ENCODE measurements at regions not wholly inside any gene's neighbourhood (a gene's known extent, or its start where the extent isn't known, plus 50 kb on each side); places are given as distances from the start of the nearest gene placed in this dataset.
A peak's percentile ranks its signal among the peaks of the same experiment; 100 is the strongest.
"Not testable (repeated sequence)": the region's sequence is repeated elsewhere in the genome, so short reads cannot be mapped to it uniquely, and the experiment has no call there.

- ATAC-seq, result no peak
- Histone ChIP-seq H3K9me3 (ENCODE audit: control insufficient read depth, low read length) (no peaks in the 10 kb centered on the region), H3K27me3 (ENCODE audit: control insufficient read depth, insufficient read depth) (no peaks in the 10 kb centered on the region), H3K27ac (ENCODE audit: low read length) (no peak overlapping the region), H3K4me3 (ENCODE audit: low read length) (no peak overlapping the region), H3K4me1 (ENCODE audit: control insufficient read depth, insufficient read depth, low read length) (no peaks in the 10 kb centered on the region)
- 84% methylated on average over 4 of the region's 4 CpGs for WGBS
- DNase-seq, result no peak
- intact Hi-C loops (cut with DNase I), result no loop called here
These were observed 805.7 kb upstream of the GBE1 start for GRCh38 chr3:82567029-82567600.

DNA sequence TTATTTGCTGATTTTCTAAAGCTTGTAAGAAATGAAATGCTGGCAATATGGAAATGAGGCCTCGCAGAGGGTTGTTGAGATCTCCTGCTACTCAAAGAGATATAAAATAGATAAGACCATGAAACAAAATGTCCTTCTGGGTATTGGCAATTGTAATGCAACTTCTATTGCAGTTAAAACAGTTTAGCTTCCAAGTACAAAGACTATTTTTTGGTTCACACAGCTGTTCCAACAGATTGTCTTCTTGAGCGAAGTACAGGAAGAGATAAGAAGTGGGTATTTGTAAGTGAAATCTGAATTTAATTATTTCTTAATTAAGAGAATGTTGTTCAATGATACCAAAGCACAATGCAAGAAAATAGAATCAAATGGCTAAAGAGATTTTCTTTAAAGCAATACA, 801.5 kb upstream of the GBE1 start:
- Histone ChIP-seq H3K4me1 (ENCODE audit: control insufficient read depth, insufficient read depth, low read length) (no peaks in the 10 kb centered on the region), H3K27ac (ENCODE audit: low read length) (no peak overlapping the region), H3K4me3 (ENCODE audit: low read length) (no peak overlapping the region), H3K9me3 (ENCODE audit: control insufficient read depth, low read length) (no peaks in the 10 kb centered on the region), H3K27me3 (ENCODE audit: control insufficient read depth, insufficient read depth) (no peaks in the 10 kb centered on the region)
- ATAC-seq (no peak), DNase-seq (no peak)
- WGBS, result 35% methylated on average over 2 of the region's 2 CpGs
- intact Hi-C loops (cut with DNase I), result no loop called here

DNA sequence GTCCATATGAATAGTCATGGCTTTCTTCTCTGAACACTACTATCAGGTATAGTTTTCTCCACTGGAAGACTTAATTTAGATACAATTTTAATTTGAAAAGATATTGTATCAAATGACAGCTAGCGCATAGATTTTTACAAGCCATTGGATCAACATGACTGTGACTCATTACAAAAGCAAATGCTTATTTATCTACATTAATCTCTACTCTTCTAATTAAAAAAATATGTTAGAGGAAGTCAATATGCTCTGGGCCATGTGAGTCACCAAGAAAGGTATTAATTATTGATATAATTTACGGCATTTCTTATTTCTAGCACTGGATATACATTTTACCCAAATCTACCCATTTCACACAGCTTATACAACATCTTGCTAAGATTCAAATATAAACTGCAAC, 800.3 kb upstream of the GBE1 start:
- DNase-seq (no peak), ATAC-seq (no peak)
- H3K27me3 ChIP-seq (ENCODE audit: control insufficient read depth, insufficient read depth), result no peaks in the 10 kb centered on the region
- H3K27ac ChIP-seq (ENCODE audit: low read length), result no peak overlapping the region
- intact Hi-C loops (cut with DNase I), result no loop called here
- H3K4me1 ChIP-seq (ENCODE audit: control insufficient read depth, insufficient read depth, low read length), result no peaks in the 10 kb centered on the region
- 90% methylated on average over 2 of the region's 2 CpGs for WGBS
- H3K9me3 ChIP-seq (ENCODE audit: control insufficient read depth, low read length), result no peaks in the 10 kb centered on the region
- no peak overlapping the region for H3K4me3 ChIP-seq (ENCODE audit: low read length)

- intact Hi-C loops (cut with DNase I), result no loop called here
These were observed 796.6 kb upstream of the GBE1 start for GRCh38 chr3:82558081-82558480.

DNA sequence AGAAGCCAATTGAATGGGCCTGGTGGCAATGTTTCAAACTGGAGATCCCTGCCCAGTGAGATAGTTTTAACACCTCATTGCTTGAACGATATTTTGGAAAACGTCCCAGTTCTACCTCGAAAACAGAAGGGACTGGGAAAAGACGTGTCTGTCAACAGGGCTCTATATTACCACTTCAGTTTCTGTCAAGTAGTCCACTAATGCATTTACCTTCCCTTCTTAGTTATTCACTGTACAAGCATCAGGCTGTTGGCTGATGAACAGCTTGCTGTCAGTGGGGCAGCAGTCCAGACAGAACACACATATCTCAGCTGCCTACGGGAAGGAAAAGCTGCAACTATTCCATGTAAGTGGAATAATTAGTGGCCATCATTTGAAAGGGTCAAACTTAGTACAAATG, 794.7 kb upstream of the GBE1 start:
- Histone ChIP-seq H3K4me1 (ENCODE audit: control insufficient read depth, insufficient read depth, low read length) (no peaks in the 10 kb centered on the region), H3K4me3 (ENCODE audit: low read length) (no peak overlapping the region), H3K27me3 (ENCODE audit: control insufficient read depth, insufficient read depth) (no peaks in the 10 kb centered on the region), H3K9me3 (ENCODE audit: control insufficient read depth, low read length) (no peaks in the 10 kb centered on the region), H3K27ac (ENCODE audit: low read length) (no peak overlapping the region)
- 48% methylated on average over 5 of the region's 5 CpGs for WGBS
- no peak for ATAC-seq
- intact Hi-C loops (cut with DNase I), result no loop called here
- no peak for DNase-seq

More at GRCh38 chr3:82558081-82558480, 796.6 kb upstream of the GBE1 start:
- H3K4me1 ChIP-seq (ENCODE audit: control insufficient read depth, insufficient read depth, low read length), result no peaks in the 10 kb centered on the region
- 28% methylated on average over 1 of the region's 1 CpG for WGBS
- H3K4me3 ChIP-seq (ENCODE audit: low read length), result no peak overlapping the region
- no peaks in the 10 kb centered on the region for H3K27me3 ChIP-seq (ENCODE audit: control insufficient read depth, insufficient read depth)
- H3K27ac ChIP-seq (ENCODE audit: low read length), result no peak overlapping the region
- DNase-seq (no peak), ATAC-seq (no peak)
- no peaks in the 10 kb centered on the region for H3K9me3 ChIP-seq (ENCODE audit: control insufficient read depth, low read length)

DNA sequence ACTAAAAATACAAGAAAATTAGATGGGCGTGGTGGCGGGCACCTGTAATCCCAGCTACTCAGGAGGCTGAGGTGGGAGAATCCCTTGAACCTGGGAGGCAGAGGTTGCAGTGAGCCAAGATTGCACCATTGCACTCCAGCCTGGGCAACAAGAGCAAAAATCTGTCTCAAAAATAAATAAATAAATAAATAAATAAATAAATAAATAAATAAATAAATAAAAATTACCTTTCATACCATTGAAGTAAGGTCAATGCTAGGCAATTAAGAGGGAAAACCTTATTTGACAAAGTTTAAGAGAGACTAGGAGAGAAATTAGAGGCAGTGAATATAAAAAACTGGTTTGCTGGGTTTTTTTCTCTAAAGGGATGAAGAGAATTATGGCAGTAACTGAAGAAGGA, 781.1 kb upstream of the GBE1 start:
- intact Hi-C loops (cut with DNase I); H3K4me3 ChIP-seq (ENCODE audit: low read length); ATAC-seq; H3K9me3 ChIP-seq (ENCODE audit: control insufficient read depth, low read length); H3K27ac ChIP-seq (ENCODE audit: low read length); H3K27me3 ChIP-seq (ENCODE audit: control insufficient read depth, insufficient read depth); H3K4me1 ChIP-seq (ENCODE audit: control insufficient read depth, insufficient read depth, low read length); DNase-seq: not testable (repeated sequence)
- WGBS, result 92% methylated on average over 2 of the region's 2 CpGs

DNA sequence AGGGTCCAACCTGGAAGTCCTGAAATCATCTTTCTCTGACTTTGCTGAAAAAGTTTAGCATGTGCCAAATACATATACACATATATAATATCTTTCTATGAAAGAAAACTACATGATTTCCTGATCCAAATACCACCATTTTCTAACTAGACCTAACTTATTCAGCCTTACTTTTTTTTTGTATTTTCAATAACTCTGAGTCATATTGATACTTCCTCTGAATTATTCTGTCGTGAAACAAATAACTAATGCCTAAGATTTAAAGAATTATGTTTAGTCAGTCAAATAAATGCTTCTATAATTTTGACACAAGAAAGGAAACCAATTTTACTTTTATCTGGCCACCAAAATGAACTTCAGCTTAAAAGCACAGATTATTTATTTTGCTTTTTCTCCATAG, 760.2 kb upstream of the GBE1 start:
- Histone ChIP-seq H3K4me1 (ENCODE audit: control insufficient read depth, insufficient read depth, low read length) (no peaks in the 10 kb centered on the region), H3K9me3 (ENCODE audit: control insufficient read depth, low read length) (no peaks in the 10 kb centered on the region), H3K4me3 (ENCODE audit: low read length) (no peak overlapping the region), H3K27me3 (ENCODE audit: control insufficient read depth, insufficient read depth) (no peaks in the 10 kb centered on the region), H3K27ac (ENCODE audit: low read length) (no peak overlapping the region)
- no peak for ATAC-seq
- intact Hi-C loops (cut with DNase I), result no loop called here
- 74% methylated on average over 1 of the region's 1 CpG for WGBS
- DNase-seq, result no peak

DNA sequence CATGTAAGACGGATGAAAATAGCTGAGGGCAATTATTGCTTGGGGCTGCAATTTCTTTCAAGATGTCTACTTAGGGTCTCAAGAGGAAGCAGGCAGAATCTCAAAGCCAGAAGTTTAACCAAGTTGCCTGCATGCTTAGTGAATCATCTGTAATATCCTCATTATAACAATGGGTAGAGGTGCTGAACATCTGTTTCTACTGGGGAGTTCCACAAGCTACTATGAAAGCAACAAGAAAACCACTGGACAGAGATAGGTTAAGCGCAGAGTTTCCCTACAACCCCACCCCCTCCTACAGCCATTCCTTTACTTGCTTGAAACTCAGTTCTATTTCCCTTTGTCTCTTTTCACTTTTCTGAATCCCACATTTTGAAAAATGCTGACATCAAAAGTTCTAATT, 759.4 kb upstream of the GBE1 start:
- intact Hi-C loops (cut with DNase I), result no loop called here
- 67% methylated on average over 2 of the region's 2 CpGs for WGBS

GRCh38 chr3:82509951-82510603, 748.6 kb upstream of the GBE1 start:
- H3K27ac ChIP-seq (ENCODE audit: low read length), result no peak overlapping the region
- WGBS, result 86% methylated on average over 16 of the region's 16 CpGs
- DNase-seq (no peak), ATAC-seq (no peak)
- H3K9me3 ChIP-seq (ENCODE audit: control insufficient read depth, low read length), result no peaks in the 10 kb centered on the region
- no peaks in the 10 kb centered on the region for H3K27me3 ChIP-seq (ENCODE audit: control insufficient read depth, insufficient read depth)
- H3K4me1 ChIP-seq (ENCODE audit: control insufficient read depth, insufficient read depth, low read length), result no peaks in the 10 kb centered on the region
- no peak overlapping the region for H3K4me3 ChIP-seq (ENCODE audit: low read length)
- intact Hi-C loops (cut with DNase I), result no loop called here

More for the DNA sequence above, 759.4 kb upstream of the GBE1 start:
- Histone ChIP-seq H3K9me3 (ENCODE audit: control insufficient read depth, low read length) (no peaks in the 10 kb centered on the region), H3K4me3 (ENCODE audit: low read length) (no peak overlapping the region), H3K27ac (ENCODE audit: low read length) (no peak overlapping the region), H3K4me1 (ENCODE audit: control insufficient read depth, insufficient read depth, low read length) (no peaks in the 10 kb centered on the region), H3K27me3 (ENCODE audit: control insufficient read depth, insufficient read depth) (no peaks in the 10 kb centered on the region)
- DNase-seq (no peak), ATAC-seq (no peak)

DNA sequence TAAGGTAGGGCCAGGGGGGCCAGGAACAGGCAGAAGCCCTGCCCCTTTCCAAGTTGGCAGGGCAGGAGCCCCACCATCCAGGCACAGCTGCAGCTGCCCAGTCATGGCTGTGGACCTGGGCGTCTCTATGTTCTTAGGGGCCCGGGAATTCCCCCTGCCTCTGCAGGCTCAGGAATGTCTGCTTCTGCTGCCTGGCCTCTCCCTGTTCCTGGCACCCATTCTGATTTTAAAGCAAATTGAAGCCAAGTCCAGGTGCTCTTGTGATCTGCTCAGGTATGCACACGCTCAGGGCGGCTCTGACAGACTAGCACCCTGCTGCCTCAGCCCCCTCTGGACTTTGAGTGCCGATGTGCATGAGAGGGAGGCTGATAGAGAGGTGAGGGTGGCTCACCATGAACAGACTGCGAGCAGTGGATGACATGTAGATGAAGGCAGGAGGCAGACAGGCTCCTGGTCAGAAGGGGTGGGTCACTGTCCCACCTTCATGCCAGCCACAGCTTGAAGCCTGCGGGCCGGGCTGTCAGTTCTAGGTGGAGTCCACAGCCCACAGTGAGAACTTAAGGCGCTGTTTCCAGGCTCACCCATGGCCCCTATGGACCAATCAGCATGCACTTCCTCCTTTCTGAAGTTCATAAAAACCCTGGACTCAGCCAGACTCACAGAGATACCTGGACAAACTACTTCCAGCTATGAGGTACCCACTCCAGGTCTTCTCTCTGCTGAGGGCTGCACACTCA, 747.8 kb upstream of the GBE1 start:
- intact Hi-C loops (cut with DNase I), result no loop called here
- Histone ChIP-seq H3K4me1 (ENCODE audit: control insufficient read depth, insufficient read depth, low read length) (no peaks in the 10 kb centered on the region), H3K27me3 (ENCODE audit: control insufficient read depth, insufficient read depth) (no peaks in the 10 kb centered on the region), H3K4me3 (ENCODE audit: low read length) (no peak overlapping the region), H3K27ac (ENCODE audit: low read length) (no peak overlapping the region), H3K9me3 (ENCODE audit: control insufficient read depth, low read length) (no peaks in the 10 kb centered on the region)
- 84% methylated on average over 9 of the region's 9 CpGs for WGBS
- ATAC-seq (no peak), DNase-seq (peak in 1 of 3 donors; percentile 13)

- Histone ChIP-seq H3K4me3 (ENCODE audit: low read length) (no peak overlapping the region), H3K27ac (ENCODE audit: low read length) (no peak overlapping the region), H3K9me3 (ENCODE audit: control insufficient read depth, low read length) (no peaks in the 10 kb centered on the region), H3K4me1 (ENCODE audit: control insufficient read depth, insufficient read depth, low read length) (no peaks in the 10 kb centered on the region), H3K27me3 (ENCODE audit: control insufficient read depth, insufficient read depth) (no peaks in the 10 kb centered on the region)
- DNase-seq (peak in 1 of 3 donors; percentile 15), ATAC-seq (no peak)
- 90% methylated on average over 6 of the region's 6 CpGs for WGBS
- intact Hi-C loops (cut with DNase I), result no loop called here
These were observed 744.8 kb upstream of the GBE1 start for GRCh38 chr3:82506204-82506603.

Data from right cardiac atrium (tissue), 5 donors.